Activated CD8-positive, alpha-beta memory T cell treated with anti-CD3 and anti-CD28 coated beads for 24 hours (primary cell): ENCODE measurements at regions not wholly inside any gene's neighbourhood (a gene's known extent, or its start where the extent isn't known, plus 50 kb on each side); places are given as distances from the start of the nearest gene placed in this dataset.

ENCODE experiments used
- DNase-seq: peaks from one replicate; pipeline ENCODE4 v3.0.0-alpha.2; 2020

- peak; percentile 75 for DNase-seq
Measured at GRCh38 chr3:127483902-127484591, 106.5 kb downstream of the TPRA1 start.

DNA sequence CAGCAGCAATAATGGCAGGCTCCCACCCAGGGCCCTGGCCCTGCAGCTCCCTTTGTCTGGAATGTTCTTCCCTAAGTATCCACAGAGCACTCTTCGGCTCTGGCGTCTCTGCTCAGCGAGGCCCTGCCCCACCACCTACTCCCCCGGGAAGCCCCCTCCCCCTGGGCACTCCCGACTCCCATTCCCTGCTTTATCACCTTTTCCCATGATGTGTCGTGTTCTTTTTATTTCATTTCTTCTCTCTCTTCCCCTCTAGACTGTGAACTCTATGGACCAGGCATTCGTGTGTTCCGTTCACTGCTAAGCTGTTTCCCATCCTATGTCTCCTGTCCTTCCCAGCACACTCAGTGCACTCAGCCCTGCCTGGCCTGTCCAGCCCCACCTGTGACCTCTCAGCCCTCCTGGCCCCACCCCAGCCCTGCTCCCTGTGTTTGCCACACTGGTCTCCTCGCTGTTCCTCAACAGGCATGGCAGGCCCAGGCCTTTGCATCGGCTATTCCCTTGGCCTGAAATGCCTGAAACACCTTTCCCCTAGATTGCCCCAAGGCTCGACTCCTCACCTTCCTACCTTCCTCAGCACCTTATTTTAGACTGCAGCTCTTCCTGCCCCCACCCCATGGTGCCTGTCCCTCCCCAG lies 107.4 kb downstream of the TPRA1 start:
- DNase-seq: no peak

DNA sequence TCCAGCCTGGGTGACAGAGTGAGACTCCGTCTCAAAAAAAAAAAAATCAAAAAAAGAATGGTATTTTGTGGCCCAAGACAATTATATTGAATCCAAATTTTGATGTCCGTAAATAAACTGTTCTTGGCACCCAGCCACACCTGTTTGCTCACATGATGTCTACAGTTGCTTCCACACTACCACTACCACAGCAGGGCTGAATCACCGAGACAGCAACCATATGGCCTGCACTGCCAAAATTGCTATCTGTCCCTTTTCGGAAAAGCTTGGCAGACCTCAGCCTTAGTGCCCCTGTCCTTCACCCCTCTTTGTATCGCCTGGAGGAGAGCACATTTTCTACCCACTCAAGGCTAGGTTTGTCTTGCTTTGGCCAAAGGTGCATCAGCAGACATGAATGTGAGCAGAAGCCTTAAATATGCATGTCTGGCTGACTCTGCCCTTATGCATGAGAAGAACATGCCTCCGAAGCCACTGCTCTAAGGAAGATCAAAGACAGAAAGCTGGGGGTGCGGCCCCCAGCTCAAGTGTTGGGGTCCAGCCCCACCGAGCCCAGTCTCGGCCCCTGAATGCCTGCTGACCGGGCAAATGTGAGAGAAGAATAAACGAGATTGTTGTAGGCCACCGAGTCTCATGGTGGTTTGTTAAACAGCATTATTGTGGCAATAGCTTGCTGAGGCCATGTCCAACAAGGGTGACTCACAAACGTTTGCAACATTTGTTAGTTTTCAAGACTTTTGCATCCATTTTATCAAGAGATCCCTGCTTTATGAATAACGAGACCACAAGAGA lies 108.1 kb downstream of the TPRA1 start:
- peak; percentile 51 for DNase-seq

- no peak for DNase-seq
Measured at GRCh38 chr3:127480196-127480954, 110.2 kb downstream of the TPRA1 start.

DNA sequence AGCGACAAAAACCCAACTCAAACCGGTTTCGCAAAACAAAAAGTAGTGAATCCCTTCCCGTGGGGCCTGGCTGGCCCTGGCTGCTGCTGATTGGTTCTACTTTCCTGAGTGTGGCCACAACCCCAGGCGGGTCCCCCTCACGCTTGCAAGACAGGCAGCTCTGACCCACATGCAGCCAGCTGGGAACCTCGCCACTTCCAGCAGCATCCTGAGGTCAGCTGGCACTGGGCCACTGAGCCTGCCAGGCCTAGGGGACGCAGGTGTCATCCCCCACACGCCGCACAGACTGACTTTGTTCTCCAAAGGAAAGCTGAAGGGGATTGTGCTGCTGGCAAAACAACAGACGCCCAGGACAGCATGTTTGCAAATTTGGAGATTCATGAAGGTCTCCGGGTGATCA lies 111.1 kb downstream of the TPRA1 start:
- no peak for DNase-seq

DNA sequence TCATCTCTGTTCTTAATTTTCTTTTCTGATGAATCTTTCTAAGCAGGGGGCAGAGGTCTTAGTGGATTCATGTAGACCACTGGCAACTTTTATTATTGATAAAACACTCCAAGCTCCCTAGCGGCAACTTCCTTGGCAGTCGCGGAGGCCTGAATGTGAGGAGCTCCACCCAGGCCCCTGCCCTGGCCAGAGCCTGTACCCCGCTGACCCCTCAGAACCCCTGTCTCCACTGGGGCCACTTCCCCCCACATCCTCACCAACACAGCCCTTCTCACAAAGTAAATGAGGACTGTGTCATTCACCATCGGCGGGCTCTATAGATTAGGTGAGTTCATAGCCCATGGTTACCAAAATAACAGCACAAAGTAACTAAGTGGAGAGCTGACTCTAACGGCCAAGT lies 111.6 kb downstream of the TPRA1 start:
- DNase-seq: no peak

GRCh38 chr3:127477396-127477795 lies 113.1 kb downstream of the TPRA1 start:
- no peak for DNase-seq

DNA sequence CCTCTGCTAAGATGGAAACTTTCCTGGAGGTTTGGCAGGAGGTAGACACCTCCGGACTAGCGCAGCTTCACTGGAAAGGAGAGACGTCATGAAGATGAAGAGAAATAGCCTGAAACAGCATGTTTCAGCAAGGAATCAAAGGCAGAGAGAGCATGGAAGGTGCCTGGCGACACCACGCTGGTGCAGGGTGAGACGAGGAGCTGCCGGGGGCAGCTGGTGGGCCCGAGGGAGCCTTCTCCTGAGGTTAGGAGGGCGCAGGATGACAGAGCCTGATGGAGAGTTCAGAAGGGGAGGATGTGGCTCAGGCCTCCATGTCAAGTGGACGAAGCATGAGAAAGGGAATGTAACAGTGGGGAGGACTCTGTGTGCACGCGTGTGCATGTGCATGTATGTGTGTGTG lies 113.6 kb downstream of the TPRA1 start:
- no peak for DNase-seq

GRCh38 chr3:127475975-127476705 lies 114.4 kb downstream of the TPRA1 start:
- DNase-seq: no peak

DNA sequence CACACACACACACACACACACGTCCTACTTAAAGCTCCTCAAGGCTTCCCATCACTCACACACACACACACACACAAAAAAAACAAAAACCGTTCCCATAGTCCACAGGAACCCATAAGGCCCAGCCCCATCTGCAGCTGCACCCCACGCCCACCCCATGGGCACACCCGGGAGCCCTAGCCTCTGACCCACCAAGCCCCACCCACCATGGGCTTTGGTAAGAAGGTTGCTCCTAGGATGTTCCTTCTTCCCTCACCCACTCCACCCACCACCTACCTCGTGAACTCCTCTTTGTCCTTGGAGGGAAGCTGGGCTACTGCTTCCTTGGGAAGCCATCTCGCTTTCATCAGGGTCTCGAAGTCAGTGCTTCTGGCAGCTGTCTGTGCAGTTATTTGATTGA lies 115.1 kb downstream of the TPRA1 start:
- DNase-seq: no peak

DNA sequence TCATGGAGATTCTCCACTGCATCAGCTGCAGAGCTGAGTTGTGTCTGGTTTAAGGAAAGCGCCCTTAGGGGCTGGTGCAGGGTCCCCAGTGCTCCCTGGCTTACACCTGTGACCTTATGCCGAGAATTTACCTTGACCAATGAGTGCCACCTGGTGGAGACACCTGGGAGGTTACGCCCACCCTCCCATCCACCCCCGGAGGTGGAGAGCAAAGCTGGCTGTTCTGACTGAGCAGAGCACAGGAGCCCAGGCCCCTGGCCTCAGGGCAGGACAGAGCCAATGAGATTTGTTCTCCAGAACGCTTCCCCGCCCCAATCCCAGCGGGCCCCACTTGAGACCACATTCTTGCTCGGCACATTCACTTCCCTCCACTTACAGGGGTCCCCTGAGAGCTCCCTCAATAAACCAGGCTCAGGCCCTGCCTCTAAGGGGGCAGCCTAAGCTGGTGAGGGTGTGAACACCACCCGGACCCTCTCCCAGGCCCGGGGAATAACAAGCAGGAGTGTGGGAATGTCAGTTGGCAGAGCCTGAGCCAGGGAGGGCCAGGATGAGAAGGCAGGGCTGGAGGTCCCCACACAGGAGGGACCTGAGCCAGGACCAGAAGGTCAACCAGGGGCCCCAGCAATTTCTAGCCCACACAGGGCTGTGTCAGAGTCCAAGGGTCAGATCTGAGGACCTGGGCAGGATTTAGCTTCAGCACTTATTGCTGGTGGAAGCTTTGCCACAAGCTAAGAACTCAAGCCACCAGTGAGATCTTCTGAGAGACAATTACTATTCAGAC lies 117.1 kb downstream of the TPRA1 start:
- no peak for DNase-seq

DNA sequence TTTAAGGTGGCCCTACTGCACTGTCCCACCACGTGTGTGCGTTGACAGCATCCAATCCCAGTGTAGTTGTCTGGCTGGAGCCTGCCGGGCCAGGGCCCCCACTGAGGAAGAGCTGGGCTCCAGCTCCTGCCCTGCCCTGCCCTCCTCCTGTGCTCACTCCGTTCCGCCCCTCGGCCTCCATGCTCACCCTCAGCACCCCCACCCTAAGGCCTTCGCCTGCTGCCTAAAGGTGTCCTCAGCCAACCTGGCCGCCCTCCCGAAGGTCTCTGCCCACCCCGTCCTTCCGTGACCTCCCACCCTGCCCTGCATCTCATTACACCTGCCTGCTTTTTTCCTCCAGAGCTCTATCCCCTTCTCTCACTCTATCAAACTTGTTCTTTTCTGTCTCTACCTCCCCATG lies 118.0 kb downstream of the TPRA1 start:
- DNase-seq: no peak

GRCh38 chr3:127471142-127471541 lies 119.4 kb downstream of the TPRA1 start:
- DNase-seq: no peak

GRCh38 chr3:127469760-127470159 lies 120.8 kb downstream of the TPRA1 start:
- no peak for DNase-seq

DNA sequence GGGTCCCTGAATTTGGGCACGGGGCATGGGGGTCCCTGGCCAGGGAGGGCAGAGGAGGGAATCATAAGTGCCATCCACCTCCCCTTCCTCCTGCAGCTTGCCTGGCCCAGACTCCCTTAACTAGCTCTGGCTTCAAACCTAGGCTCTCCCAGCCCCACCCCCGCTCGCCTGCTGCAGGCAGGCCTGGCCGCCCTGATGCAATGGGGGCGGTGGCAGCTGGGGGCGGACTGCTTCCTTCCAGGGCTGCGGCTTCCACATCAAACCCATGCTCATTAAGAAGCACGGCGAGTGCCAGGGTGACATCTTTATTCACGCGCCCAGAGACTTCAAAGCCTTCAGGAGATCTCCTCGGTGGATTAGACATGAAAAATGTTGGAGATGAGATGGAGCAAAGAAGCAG lies 123.1 kb downstream of the TPRA1 start:
- DNase-seq: no peak

DNA sequence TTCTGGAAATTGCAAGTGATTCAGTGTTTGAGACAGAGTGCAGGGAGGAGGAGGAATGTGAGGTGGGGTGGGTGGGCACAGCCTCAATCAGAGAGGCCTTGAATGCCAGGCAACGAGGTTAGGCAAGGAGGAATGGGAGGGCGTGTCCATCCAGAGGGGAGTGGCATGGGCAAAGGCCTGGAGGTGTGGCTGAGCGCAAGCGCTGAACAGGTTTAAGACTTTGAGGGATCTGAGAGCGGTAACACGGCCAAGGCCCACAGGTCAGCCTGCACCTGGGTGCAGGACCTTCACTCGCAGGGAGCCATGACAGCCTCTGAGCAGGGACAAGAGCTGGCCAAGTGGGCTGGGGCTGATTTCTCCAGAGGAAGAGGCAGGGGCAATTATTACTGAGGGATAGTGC lies 125.9 kb downstream of the TPRA1 start:
- no peak for DNase-seq

DNA sequence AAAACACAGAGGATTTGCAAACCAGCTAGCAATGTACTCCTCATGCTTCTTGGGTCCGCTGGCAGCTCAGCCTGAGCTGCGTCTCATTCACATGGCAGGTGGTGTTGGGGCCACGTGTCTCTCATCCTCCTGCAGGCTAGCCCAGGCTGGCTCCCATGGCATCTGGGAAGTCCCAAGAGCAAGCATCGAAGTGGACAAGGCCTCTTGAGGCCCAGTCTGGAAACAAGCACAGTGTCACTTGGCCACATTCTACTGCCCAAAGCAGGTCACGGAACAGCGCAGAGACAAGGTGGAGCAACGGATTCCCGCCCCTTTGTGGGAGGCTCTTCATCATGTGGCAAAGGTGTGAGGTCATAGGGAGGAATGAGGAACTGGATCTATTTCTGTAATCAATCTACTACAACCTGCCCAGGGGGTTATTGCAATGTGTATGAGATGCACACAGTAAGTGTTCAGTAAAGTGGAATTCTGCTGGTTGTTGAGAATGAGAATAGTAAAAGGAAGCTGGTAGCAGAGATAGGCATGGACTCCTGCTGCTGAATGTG lies 128.3 kb downstream of the TPRA1 start:
- no peak for DNase-seq

GRCh38 chr3:127461286-127461910 lies 129.1 kb downstream of the TPRA1 start:
- DNase-seq: no peak

GRCh38 chr3:127459891-127460290 lies 130.6 kb downstream of the TPRA1 start:
- no peak for DNase-seq

GRCh38 chr3:127458696-127459604 lies 131.6 kb downstream of the TPRA1 start:
- DNase-seq: no peak
